Epithelial cell of proximal tubule (primary cell): ENCODE measurements at regions not wholly inside any gene's neighbourhood (a gene's known extent, or its start where the extent isn't known, plus 50 kb on each side); places are given as distances from the start of the nearest gene placed in this dataset.
A peak's percentile ranks its signal among the peaks of the same experiment; 100 is the strongest.

Source experiments
- DNase-seq: peaks from one replicate; pipeline ENCODE4 v3.0.0-alpha.2; 2011; ENCODE audit warnings: low read depth
- H3K4me3 ChIP-seq: 2 replicates; pipeline ENCODE4 v1.5.1; 2011; ENCODE audit warnings: low read depth, mild to moderate bottlenecking, low read length
- TF ChIP-seq, protein P1 (sequence below): conservative IDR thresholded peaks from 2 replicates; pipeline ENCODE4 v1.5.1; 2012; ENCODE audit warnings: low read depth, mild to moderate bottlenecking, low read length

DNA sequence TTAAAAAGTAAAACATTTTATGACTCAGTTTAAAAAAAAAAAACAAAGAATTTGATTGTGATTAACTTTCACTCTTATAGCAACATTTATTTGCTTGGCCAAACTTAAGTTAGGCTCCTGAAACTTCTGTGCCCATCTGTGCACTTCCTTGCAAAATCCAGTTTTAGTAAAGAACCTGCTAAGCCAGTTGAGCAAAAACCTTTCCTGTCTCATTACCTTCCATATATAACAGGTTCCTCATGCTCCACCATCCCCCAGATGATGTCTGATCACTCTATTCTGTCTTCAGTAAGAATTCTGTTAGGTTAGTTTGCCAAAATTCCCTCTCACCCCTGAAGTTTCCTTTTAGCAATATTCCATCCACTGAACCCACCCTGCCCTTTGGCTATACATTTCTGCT, 1200.5 kb downstream of the C4orf33 start:
- no peak overlapping the region for H3K4me3 ChIP-seq
- TF ChIP-seq, protein P1, sequence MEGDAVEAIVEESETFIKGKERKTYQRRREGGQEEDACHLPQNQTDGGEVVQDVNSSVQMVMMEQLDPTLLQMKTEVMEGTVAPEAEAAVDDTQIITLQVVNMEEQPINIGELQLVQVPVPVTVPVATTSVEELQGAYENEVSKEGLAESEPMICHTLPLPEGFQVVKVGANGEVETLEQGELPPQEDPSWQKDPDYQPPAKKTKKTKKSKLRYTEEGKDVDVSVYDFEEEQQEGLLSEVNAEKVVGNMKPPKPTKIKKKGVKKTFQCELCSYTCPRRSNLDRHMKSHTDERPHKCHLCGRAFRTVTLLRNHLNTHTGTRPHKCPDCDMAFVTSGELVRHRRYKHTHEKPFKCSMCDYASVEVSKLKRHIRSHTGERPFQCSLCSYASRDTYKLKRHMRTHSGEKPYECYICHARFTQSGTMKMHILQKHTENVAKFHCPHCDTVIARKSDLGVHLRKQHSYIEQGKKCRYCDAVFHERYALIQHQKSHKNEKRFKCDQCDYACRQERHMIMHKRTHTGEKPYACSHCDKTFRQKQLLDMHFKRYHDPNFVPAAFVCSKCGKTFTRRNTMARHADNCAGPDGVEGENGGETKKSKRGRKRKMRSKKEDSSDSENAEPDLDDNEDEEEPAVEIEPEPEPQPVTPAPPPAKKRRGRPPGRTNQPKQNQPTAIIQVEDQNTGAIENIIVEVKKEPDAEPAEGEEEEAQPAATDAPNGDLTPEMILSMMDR, result no peak
- DNase-seq, result no peak

DNA sequence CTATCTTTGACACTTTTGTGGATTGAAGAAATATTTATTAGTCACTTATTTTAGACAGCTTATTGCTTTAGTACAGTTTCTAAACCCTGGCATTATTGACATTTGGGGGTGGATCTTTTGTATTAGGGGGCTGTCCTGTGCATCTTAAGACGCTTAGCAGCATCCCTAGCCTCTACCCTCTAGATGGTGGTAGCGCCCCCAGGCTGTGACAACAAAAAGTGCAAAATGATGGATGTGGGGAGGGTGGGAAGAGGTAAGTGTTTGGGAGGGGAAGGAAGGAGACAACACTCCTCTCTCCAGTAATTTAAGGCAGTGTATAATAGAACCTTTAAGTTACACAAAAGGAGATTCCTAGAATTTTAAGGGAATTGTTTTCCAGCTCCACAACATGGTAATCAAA, 1210.6 kb downstream of the C4orf33 start:
- DNase-seq, result no peak
- H3K4me3 ChIP-seq, result no peak overlapping the region
- TF ChIP-seq, protein P1, result peak; percentile 37

DNA sequence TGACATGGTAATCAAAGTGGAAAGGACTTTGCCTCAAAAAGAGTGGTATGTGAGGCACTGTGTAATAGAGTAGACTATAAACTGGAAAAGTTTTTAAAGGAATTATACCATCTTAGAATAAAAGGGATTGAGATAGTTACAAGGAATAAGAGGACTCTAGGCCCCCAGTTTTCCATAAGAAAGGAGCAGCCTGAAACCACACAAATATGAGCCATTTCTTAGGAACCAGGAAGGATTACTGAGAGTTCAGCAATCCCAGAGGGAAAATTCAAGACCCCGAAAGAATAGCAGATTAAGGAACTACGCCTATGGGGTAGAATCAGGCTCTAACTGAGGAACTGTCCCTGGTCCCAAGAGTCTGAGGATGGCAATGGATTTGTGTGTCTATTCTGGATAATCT, 1213.3 kb downstream of the C4orf33 start:
- H3K4me3 ChIP-seq, result no peak overlapping the region
- TF ChIP-seq, protein P1, result no peak
- no peak for DNase-seq

DNA sequence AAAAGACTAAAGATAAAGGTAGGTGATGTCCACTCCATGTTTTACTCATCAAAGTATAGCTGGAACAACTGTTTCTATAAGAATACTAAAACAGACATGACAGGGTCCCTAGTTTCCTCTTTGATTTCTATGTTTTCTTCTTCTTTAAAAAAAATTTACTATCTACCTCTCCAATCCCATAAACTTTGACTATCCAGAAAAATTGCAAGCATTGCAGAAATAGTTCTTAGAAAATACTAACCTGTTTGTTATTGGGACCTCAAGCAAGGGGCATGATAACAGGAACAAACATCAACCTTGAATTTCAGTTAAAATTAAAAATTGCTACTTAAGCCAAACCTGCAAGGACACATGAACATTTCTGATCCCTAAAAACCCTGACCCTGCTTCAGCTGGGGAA, 1226.5 kb downstream of the C4orf33 start:
- TF ChIP-seq, protein P1, result no peak
- H3K4me3 ChIP-seq, result no peak overlapping the region
- DNase-seq, result no peak

DNA sequence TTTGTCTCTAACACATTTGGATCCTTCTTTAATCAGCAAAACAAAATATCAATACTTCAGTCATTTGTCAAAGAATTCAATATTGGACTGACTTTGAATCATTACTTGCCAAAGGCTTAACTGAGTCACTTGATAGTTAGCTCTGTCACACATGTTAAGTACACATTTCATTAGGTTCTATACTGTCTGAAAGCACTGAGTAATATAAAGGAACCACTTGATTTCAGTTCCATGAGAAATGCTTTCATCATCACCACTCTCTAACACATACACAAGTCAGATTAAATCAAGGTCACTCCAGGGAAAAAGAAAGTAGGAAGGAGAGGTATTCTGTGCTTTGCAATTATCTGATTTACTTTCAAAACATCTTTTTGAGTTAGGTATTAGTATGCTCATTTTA, 1233.1 kb downstream of the C4orf33 start:
- DNase-seq, result no peak
- H3K4me3 ChIP-seq, result no peak overlapping the region
- TF ChIP-seq, protein P1, result no peak

DNA sequence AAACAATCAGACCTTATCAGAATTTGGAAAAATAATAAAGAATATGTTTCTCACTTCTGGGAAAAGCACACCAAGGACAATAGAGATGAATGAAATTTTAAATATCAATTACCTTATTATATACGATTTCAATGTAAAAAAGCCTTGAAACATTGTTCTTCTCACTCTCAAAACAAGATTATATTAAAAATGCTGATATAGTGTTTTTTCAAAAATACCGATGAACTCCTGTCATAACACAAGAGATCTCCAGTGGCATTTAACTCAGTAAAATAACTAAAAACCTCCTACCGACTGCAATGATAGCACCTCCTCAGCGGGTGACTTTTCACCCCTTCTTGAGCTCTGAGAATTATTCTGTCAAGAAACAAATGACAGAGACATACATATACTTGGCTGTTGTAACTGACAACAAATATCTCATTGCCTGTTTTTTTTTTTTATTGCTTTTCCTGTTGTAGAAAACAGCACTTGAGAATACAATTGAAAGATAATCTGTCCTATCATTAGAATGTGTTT, 1237.3 kb downstream of the C4orf33 start:
- no peak for DNase-seq
- TF ChIP-seq, protein P1, result no peak
- no peak overlapping the region for H3K4me3 ChIP-seq

DNA sequence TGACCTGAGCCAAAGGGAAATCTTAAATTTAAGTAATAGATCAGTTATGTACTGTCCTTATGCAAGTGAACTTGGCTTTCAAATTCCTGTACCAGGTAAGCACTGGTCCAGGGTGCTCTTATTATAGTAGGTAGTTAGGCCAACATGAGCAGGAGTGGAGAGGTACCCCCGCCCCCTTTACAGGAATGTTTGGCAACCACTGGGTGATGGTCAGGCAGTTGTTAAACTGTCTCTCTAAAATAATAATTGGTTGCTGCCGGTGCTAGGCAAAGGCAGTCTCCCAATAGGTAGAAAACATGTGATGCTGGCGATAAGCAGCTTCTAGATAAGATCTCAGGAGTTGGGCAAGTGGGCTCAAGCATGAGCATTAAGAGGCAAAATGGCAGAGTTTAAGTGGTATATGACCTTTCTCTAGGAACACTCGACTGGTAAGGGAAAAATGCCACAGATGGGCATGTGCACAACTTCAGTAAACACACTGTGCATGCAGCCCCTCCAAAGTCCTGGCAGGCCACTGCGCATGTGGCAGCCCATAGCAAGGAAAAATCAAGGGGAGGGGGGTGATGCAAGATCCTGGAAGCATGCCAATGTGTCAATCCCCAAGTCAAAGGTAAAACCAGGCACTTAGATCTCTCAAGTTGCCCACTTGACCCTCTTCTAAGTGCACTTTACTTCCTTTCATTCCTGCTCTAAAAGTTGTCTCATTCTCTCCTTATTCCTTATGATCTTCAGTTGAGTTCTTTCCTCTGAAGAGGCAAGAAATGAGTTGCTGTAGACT, 1239.7 kb downstream of the C4orf33 start:
- TF ChIP-seq, protein P1, result no peak
- no peak overlapping the region for H3K4me3 ChIP-seq
- DNase-seq, result no peak
